AG10803 (cell line): ENCODE measurements at regions not wholly inside any gene's neighbourhood (a gene's known extent, or its start where the extent isn't known, plus 50 kb on each side); places are given as distances from the start of the nearest gene placed in this dataset.

Source experiments
- DNase-seq: peaks from one replicate; pipeline ENCODE4 v3.0.0; 2010; ENCODE audit warnings: low read depth
- H3K4me3 ChIP-seq: 2 replicates; pipeline ENCODE4 v1.5.1; 2011; ENCODE audit warnings: mild to moderate bottlenecking, low read length, control low read depth
- TF ChIP-seq, protein P1 (sequence below): conservative IDR thresholded peaks from 2 replicates; pipeline ENCODE4 v1.5.1; 2011; ENCODE audit warnings: mild to moderate bottlenecking, low read length, control low read depth, inconsistent platforms

DNA sequence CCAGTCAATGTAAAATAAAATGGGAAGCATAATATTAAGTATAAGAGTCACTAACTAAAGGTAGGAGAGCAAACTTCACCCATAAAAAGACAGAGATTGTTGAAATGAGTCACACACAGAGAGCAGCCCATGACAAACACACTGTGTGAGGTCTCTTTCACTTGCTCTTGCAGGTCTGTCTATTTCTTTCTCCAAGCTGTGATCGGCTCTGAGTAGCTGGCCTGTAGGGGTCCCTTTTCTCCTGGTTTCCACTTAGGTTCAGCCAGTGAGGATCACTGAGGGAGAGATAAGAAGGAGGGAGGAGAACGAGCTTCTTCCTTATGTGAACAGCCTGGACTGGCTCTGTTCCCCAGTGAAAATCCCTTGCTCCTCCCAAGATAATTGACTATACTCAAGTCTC is 133.7 kb upstream of the HS3ST3A1 start:
- peak; percentile 27 for DNase-seq
- TF ChIP-seq, protein P1, sequence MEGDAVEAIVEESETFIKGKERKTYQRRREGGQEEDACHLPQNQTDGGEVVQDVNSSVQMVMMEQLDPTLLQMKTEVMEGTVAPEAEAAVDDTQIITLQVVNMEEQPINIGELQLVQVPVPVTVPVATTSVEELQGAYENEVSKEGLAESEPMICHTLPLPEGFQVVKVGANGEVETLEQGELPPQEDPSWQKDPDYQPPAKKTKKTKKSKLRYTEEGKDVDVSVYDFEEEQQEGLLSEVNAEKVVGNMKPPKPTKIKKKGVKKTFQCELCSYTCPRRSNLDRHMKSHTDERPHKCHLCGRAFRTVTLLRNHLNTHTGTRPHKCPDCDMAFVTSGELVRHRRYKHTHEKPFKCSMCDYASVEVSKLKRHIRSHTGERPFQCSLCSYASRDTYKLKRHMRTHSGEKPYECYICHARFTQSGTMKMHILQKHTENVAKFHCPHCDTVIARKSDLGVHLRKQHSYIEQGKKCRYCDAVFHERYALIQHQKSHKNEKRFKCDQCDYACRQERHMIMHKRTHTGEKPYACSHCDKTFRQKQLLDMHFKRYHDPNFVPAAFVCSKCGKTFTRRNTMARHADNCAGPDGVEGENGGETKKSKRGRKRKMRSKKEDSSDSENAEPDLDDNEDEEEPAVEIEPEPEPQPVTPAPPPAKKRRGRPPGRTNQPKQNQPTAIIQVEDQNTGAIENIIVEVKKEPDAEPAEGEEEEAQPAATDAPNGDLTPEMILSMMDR: peak; percentile 19; the same call in 1 of the 2 replicates
- H3K4me3 ChIP-seq: no peak overlapping the region

DNA sequence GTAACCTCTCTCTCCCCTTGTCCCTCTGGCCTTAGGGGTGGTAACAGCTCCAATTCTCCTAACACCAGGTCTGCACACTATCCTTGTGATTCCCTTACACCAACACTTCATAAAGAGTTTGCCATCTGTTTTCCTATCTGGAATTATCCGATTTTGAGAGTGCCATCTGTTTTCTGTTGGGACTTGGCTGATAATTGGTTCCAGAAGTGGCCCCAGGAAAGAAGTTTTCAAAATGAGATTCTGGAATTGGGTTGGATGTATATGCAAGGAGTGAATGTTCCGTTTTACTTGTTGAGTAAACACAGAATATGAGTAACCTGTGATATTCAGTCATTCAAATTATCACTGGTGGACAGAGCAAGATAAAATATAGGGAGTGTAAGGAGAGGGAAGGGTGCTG is 134.1 kb upstream of the HS3ST3A1 start:
- no peak overlapping the region for H3K4me3 ChIP-seq
- DNase-seq: peak; percentile 45
- TF ChIP-seq, protein P1: no peak

DNA sequence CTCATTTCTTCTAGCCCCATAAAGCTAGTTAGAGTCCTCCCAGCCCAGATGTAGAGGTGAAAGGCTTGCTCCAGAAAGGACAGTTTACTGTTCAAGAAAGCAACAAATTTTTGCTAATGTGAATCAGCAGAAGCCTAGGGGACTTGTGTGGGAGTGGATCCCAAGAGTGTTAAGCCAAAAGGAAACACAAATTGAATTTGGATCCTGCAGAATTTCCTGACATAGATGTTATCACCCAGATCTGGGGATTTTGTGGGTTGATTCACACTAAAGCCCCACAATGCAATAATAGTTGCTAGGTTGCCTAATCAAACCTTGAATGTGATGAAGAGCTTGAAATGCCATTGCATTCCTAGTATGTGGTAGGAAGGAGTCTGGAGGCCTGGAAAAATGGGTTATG is 135.2 kb upstream of the HS3ST3A1 start:
- no peak overlapping the region for H3K4me3 ChIP-seq
- TF ChIP-seq, protein P1: no peak
- peak; percentile 93 for DNase-seq

DNA sequence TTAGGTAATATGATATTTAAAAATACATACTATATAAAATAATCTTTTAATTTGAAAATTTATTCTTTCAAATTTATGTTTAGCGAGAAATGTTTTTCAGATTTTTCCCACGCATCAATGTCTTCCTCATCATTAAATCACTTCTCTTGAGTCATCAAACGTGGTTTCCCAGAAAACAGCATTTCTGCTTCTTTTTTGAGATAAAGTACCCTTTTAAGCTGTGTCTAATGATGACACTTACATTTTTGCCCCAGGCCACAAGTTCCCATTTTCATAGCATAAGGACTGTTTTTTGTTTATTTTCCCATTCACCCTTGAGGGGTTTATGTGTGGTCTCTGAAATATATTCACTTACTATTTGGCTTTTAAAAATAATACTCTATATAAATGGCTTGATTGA is 139.0 kb upstream of the HS3ST3A1 start:
- TF ChIP-seq, protein P1: no peak
- no peak overlapping the region for H3K4me3 ChIP-seq
- no peak for DNase-seq

DNA sequence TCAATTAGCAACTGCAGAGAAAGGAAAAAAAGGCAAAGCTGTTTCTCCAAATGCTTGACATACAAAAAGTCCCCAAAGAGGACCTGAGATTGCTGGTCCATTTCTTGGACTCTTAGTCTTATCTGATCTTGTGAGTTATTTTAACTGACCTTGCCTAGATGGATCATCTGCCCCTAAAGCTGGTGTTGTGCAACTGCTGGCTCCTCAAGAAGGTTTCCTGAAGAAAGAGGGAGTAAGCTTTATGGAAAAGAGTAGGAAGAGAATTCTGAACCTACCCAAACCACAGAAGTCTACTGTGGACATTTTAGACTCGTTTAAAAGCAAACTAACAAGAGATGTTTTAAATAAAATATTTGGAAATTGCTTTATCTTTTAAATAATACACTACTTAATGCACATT is 140.0 kb upstream of the HS3ST3A1 start:
- TF ChIP-seq, protein P1: no peak
- DNase-seq: no peak
- no peak overlapping the region for H3K4me3 ChIP-seq

DNA sequence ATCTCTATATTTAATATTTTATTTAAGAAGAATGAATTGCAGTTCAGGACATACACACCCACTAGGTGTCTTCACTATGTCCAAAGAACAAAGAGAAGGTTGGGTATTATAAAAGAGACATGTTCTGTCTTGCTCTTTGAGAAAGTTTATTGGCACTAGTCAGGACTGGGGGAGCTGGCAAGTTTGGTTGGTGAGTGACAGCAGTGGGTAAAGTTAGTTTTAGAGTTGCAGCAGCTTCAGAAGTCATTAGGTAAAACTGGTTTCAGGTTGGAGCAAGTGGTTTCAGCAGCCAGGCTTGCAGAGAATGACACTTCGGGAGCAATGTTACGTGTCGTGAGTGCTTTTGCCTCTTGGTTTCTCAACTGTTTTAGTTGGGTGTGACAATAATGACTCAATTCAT is 142.2 kb upstream of the HS3ST3A1 start:
- no peak overlapping the region for H3K4me3 ChIP-seq
- DNase-seq: no peak
- TF ChIP-seq, protein P1: no peak

DNA sequence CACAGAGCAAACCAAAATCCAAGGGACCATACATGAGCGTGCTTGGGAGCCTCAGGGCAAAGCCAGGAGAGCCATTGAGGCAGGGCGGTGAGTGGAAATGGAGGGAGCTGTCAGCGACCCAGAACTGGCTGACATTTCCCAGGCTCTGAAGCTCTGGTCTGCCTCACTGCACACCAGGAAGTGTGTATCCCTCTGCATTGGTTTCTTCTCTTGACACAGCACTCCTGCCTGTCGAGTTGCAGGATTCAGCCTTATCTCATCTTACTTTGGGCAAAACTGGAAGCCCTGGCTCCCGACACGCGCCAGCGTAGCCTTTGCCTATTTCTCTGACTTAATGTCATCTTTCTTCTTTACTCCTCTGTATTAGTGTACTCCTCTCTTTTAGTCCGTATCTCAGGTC is 144.7 kb upstream of the HS3ST3A1 start:
- DNase-seq: no peak
- TF ChIP-seq, protein P1: no peak
- H3K4me3 ChIP-seq: no peak overlapping the region
